Hepatic stellate cell (primary cell): ENCODE measurements at regions not wholly inside any gene's neighbourhood (a gene's known extent, or its start where the extent isn't known, plus 50 kb on each side); places are given as distances from the start of the nearest gene placed in this dataset.

Experiments
- DNase-seq: peaks from one replicate; pipeline ENCODE4 v3.0.0; 2011; ENCODE audit warnings: low spot score

DNA sequence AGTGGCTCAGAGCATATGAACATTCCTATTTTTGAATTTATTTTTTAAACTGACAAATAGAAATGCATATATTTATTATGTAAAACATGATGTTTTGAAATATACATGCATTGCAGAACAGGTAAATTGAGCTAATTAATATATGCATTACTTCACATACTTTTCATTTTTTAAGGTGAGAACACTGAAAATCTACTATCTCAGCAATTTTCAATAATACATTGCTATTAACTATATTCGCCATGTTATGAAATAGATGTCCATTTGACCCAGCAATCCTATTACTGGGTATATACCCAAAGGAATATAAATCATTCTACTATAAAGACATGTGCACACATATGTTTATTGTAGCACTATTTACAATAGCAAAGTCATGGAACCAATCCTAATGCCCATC lies 717.7 kb upstream of the PIK3C3 start:
- DNase-seq = no peak

DNA sequence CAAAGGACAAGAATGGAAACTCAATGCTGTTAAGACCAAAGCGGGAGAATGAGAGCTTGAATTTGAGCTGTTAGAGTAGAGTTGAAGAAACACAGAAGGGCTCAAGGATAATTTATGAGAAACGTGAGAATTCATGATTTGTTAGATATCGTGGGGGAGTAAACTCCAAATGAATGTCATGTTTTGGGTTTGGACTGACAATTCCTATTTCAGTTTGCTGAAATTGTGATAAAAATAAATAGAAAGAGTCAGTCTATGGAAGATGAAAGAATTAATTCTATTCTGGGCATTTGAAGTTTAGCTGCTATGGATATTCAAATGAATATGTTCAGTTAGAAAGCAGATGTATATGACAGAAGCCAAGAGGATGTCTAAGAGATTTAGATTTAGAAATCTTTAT lies 723.4 kb upstream of the PIK3C3 start:
- DNase-seq = no peak

DNA sequence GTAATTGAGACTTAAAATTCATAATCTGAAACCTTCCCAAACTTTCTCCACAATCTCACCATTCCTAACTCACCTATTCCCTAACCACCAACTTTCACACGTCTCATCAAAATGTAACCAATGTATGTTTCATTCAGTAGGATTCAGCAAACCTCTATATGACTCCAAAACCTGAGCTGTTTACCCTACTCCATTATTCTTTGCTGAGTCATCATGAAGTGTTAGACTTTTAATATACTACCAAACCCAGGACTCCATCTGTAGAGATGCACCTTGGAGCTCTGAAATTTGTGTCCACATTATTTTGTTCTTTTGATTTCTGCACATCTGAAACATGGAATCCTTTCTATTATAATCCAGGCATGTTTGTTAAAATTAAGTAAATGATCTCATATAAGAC lies 727.0 kb upstream of the PIK3C3 start:
- no peak for DNase-seq

DNA sequence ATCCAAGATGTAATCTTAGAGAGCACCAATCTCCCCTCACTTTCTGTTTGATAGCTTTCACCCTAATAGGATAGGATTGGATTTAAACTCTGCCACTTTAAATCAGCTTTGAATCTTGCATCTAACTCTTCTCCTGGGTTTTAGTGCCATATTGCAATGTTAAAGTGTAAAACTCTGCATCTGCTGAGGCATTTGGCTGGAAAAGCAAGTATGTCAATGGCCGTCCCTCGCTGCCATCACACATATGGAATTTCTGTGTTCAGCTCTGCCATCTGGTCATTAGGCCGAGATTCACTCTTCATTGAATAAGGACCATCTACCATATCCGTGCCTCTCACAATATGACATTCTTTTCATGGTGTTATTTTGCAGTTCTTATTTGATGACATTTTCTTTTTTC lies 728.1 kb upstream of the PIK3C3 start:
- DNase-seq = no peak

DNA sequence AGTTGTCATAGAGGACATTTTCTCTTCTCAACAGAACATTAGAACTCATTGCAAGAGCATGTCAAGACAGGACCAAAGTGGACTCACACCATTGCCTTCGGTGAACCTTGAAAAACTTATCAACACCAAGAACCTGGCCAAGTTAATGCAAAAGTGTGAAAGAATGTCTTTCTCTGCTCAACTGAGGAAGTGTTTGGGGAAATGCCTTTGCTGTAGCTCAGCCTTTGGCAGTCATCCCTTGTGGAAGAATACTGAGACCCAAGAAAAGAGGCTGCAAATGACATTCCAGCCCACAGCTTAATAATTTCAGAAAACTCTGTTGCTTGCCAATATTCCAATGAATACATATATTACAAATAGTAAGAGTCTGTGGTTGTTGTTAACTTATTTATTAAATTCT lies 728.8 kb upstream of the PIK3C3 start:
- no peak for DNase-seq

DNA sequence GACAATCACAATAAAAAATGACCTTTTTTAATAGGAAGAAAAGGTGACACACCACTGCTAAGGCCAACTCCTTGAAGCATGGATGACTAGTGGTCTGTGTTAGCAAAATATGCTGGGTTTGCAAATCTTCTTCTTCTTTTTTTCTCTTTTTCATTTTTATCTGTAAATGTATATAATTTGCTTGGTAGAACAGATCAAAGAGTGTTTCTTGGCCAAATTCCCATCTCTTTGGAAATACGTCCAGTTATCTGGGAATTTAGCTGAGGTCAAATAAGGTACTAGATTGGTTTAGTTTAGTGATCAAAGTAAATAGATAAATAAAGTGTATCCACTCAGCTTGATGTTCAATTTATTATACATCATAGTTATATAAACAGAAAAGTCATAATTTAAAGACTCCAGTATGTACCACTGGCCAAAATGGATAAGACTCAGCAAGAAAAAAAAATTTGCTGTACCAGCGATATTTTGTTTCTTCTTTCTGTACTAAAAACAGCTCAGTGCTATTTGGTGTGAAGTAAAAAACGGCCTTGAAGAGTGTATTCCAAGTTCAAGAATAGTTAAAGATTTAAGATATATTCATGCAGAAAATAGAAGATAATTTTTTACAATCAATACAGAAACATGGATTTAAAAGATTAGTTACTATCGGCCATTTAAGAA lies 738.6 kb upstream of the PIK3C3 start:
- DNase-seq = no peak

DNA sequence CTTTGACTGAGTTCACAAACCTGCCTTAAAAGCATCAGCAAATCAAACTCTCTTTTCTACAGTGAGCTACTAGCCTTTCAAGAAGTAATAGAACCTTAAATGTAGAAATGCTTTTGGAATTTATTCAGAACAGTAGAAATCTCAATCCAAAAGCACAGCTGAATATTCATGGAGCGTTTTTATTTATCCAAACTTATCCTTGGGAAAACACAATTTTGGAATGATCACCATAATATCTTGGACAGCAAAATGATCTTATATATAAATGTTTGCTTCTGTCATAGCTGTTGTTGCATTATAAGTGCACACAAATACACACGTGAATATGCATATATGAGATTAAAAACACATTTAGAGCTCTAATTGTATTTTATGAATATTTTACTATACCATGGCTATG lies 747.3 kb upstream of the PIK3C3 start:
- DNase-seq = no peak

DNA sequence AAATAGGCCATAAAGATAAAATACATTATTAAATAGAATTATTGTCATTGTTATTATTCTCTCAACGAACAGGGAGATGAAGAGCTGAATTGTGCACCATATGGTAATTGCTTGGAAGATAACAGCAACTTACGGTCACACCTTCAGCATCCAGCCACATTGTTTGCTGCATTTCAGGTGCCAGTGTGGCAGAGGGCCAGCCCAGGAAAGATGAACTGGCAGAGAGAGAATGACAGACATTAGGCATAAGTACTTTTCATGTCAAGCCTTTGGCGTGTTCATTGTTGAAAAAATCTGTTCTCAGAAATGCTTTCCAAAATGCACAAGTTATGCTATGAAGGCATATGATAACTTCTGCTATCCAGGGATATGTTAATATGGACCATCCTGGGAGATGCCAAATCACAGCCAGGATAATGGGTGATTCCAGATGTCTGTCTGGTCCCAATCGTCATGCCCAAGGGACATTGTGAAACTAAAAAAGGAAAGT lies 748.6 kb upstream of the PIK3C3 start:
- DNase-seq = no peak

DNA sequence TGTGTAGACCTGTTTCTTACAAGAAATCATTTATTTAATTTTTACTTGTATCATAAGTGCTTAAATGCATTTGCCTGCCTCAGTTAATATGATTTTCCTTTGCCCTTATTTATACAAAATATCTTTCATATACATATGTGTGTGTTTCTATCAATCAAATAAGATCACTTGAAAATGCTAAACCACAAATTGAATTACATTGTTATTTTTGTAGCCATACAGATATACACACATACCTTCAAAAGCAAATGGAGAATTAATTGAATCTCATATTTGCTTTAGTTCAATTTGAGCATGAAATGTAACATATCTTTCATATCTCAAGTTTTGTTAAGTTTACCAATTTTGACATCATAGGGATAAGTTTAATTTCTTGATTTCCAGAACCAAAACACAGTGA lies 755.8 kb upstream of the PIK3C3 start:
- DNase-seq = no peak

DNA sequence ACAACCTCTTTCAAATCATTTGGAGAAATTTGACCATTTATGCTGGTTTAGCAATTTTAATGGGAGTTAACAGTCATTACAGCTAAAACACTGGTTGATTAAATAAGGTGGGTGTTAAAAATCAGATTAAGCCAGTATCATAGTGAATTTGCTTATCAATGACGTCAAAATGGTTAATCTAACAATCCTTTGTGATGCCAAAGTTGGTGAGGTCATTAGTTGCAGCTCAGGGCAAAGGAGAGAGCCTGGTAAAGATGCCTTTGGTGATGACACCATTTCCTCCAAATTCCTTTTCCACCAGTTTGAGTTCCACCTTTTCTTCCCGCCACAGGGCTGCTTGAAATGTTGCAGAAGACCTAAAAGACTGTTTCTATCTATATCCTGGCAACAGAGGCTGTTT lies 757.1 kb upstream of the PIK3C3 start:
- no peak for DNase-seq

DNA sequence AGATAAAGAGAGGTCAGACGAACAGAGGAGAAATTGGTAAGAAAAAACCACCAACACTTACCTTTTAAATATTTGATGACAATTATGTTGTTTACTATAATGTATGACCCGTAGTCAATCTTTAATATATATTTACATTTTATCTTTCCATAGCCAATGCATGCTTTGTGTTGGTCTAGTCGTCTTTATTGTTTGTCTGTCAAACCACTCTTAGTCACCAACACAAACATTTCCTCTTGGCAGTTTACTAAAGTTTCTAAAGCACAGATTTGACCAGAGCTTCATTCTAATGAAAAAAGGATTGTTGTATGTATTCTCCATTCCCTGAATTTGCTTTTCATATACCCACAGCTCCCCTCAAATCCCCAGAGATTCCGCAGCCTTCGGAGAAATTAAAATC lies 784.7 kb upstream of the PIK3C3 start:
- no peak for DNase-seq

DNA sequence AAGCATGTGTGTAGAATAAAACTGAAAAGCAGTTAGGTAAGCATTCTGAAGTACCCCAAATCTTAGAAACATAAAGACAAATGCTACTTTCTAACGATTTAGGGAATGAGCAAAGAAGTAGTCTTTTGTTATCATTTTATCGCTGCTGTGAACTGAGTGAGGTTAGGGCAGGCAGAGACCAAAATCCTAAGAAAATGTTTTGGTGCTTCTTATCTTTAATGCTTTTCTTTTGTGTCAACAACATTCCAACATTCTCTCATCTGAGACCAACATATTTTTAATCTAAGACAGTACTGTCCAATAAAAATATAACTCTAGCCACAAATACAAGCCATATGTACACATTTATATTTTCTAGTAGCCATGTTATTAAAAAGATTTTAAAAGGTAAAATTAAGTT lies 789.4 kb upstream of the PIK3C3 start:
- DNase-seq = no peak

DNA sequence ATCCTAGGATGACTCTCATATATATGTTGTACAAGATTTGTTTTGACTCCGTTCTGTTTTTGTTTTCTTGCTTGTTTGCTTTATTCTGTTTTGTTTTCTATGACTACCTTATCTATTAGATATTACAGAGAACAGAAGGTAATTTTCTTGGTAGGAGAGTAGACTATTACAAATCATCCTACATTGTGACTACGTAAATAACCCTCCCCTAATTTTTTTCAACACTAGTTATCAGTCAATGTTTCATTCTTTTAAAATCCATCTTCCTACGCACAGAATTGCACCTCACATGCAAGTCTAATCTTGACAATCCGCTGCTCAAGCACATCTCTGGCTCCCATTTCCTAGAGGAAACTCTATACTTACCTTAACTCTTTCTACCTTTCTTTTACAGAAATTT lies 792.3 kb upstream of the PIK3C3 start:
- DNase-seq = no peak

DNA sequence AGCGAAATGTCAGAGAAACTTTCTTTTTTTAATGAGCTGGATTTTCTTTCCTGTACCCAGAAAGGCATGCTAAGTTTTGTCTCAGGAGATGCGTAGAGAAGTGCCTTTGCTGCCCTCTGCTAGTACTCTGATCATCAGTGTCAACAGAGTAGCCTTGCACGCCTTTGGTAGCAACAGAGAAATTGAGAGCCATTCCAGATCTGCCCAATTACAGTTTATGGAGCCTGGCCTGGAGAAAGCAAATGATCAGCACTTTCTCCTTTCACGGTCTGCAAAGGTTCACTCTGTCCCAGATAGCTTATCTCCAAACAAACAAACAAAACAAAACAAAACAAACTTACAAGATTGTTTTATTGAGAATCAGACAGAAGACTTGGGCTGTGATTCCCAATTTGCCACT lies 792.8 kb upstream of the PIK3C3 start:
- no peak for DNase-seq

DNA sequence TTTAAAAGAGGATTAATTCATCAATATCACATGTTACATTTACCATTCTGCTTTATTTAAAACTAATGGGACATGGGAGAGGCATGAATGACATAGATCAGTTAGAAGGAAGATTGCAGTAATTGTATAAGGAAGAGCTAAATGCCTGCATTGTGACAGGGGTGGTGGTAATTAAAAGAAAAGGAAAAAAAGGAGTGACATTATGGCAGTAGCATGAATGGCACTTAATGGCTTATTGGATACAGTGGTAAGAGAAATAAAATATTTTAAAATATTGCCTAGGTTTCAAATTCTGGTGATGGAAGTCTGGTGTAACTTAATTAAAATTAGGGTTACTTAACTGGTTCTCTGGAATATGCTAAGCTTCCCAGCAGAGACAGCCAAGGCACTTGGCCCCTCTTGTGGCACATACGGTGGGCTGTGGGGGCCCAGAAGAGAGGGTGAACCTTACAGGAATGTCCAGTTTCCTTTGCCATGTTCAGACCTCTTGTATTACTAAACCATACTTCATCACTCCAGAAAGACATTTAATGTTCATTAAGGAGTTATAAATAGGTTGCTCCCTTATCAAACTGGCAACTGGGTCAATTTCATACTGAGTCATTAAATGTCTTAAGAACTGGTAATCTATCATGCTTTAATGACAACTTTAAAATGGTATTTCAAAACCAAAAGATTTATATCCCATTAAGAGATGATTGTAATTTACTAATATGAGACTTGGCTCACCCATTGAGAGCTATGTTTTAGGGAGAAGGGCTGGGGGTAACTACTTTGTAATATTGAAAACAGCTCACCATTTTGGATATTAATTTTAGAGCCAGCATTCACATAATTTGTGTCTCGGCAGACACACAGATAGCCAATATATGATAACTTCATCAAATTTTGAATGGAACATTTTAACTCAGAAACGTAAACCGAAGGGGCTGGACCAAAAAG lies 798.9 kb upstream of the PIK3C3 start:
- DNase-seq = no peak

DNA sequence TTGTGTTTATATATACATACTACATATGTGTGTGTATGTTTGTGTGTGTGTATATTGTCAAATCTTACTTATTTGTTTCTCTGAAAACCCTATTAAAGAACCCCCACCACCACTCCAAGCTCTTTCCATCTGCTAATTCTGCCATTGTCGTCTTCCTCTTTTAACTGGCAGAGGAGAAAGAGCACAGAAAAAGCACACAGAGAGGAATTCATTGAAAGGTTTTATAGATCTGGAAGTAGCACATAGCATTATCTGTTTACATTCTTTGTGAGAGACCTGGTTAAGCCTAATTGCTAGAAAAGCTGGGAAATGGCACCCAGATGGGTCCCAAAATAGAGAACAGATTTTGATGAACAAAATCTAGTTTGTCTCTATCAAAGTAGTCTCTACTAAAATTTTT lies 800.0 kb upstream of the PIK3C3 start:
- no peak for DNase-seq

DNA sequence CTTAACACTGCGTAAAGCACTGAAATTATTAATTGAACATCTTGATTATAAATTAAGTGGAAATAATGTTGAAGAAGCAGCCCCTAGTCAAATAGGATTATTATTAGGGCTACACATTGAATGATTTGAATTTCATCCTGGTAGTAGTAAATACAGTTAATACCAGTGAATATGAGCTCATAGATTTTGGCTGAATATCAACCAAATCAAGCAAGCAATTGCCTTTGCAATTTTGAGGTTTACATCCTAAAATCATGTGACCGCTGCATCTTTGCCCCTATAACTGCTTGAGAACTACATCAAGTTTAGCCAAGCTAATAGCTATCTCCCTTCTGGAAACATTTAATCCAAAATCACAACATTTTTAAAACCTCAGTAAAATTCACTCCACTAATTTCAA lies 801.2 kb upstream of the PIK3C3 start:
- no peak for DNase-seq

DNA sequence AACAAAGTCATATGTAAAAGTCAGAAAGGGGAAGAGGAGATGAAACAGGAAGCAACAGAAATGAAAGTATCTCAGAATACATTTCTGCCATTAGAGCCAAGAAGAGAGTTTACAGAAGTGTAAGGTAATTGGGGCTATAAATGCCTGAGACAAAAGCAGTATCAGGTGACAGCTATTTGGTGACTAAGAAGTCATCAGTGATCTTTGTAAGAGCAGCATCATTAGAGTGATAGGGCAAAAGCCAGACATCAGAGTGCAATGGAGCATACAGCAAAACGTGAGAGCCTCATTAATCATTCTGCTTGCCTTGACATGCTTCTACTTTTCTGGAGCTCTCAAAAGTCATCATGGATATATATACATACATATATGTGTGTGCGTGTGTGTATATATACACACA lies 804.7 kb upstream of the PIK3C3 start:
- no peak for DNase-seq

DNA sequence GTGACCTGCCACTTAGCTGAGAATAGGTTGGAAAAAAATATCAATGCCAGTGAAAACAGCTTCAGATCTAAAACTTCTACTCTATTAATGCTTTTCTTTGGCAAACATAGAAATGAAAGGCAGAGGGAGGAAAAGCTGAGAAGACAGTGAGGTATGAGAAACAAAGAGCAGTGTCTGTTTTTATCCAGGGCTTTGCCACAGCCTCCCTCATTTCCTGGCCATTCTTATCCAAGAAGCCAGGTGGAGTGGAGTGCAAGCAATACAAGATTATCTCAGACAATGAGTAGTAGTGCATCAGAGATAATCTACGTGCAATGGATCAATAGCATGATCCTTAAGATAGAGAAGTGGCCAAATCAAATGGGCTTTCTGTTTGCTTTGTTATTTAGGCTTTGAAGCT lies 808.7 kb upstream of the PIK3C3 start:
- no peak for DNase-seq

DNA sequence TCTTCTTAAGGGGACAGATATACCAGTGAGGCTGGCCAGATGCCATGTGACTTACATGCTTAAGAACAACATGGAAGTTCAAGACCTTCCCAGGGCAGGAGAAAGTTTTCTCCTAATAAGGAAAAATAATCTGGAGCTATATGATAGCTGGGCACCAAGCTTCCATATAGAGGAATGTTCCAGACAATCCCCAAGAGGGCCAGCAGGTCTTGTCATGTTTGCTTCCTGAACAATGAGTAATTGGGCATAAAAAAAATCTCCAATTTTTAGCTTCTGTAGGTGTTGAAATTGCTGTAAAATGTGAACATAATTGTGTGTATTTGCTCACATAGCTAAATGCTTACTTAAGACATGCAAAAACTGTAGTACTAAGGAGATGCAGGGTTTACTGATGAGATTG lies 809.5 kb upstream of the PIK3C3 start:
- no peak for DNase-seq

DNA sequence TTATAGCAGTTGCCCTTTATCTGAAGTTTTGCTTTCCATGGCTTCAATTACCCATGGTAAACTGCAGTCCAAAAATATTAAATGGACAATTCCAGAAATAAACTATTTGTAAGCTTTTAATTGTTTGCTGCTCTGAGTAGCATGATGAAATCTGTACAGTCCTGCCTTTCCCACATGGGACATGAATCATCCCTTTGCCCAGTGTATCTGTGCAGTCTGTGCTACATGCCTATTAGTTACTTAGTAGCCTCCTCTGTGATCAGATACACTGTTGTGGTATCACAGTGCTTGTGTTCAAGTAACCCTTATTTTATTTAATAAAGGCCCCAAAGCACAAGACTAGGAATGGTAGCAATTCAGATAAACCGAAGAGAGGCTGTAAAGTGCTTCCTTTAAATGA lies 810.6 kb upstream of the PIK3C3 start:
- DNase-seq = no peak

DNA sequence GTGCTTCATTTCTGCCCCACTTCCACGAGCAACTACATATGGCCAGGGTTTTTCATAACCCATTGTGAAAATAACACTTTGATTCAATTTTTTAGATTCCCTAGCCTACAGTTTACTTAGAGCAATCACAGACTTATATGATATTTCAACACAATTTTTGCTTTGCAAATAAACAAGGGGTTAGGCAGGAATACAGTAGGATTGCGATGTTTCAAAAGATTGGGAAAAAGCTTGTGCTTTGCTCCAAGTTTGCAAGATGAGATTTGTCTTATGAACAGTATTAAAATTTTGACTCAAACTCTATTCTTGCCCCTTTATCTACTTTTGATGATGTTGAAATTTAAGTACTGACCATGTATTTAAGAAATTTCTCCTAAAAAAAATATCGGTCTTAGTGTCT lies 814.5 kb upstream of the PIK3C3 start:
- no peak for DNase-seq

DNA sequence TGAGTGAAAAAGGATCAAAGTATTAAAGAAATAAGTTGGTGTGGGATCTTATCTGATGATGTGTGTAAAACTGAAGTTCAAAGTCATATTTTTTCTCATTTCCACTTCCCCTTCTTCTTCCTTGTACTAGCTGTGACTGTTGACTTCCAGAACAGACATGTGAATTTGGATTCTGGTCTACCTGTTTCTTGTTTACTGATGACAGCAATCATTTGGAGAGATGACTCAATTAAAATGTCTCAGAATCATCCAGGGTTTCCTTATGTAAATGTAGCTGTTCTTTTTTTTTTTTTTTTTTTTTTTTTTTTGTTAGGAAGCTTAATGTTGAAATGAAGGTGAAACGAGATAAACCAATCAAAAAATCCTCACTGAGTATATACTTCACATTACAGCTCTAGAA lies 819.9 kb upstream of the PIK3C3 start:
- no peak for DNase-seq

DNA sequence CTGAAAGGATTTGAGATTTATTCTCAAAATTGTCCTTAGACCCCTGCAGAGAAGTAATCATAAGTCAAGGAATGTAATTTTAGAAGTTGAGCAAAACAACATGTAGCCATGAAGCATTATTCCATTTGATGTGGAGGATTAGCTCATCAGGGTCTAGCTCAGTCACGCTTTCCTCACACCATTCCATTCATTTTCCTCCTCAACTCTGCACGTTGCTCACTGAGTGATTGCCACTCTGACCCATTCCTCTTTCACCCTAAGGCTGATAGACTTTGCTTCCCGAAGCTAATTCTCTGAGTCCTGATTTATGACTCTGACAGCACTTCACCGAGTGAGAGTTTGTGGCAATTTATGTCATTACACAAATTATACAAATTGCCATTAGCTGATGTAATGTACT lies 820.6 kb upstream of the PIK3C3 start:
- DNase-seq = no peak
